GM12878 (cell line): ENCODE measurements at regions not wholly inside any gene's neighbourhood (a gene's known extent, or its start where the extent isn't known, plus 50 kb on each side); places are given as distances from the start of the nearest gene placed in this dataset.
A peak's percentile ranks its signal among the peaks of the same experiment; 100 is the strongest.

ENCODE experiments used
- ATAC-seq: fragments of 200-7000 bp; cut with Tn5 transposase; 3 replicates; pipeline ENCODE4 v1.9.1; 2020; ENCODE audit warnings: mild to moderate bottlenecking, moderate library complexity
- BruUV-seq: library from RNA; stranded (reverse); fragments of 400-500 nt; replicated peaks from 2 replicates; lab custom pipeline; 2021; lab: Mats Ljungman, UMichigan
- CTCF ChIA-PET: fragments of 300-600 bp; sonication (Branson Sonifier 250); formaldehyde crosslinking; extraction: SDS; loops from one replicate; lab custom pipeline; 2021; ENCODE audit warnings: inconsistent platforms; lab: Yijun Ruan, JAX
- POLR2A ChIA-PET: fragments of 350-600 bp; formaldehyde crosslinking; extraction: SDS; loops from one replicate; lab custom pipeline; 2021; ENCODE audit warnings: inconsistent platforms; lab: Charles Lee
- RAD21 ChIA-PET: fragments of 300-600 bp; sonication (Branson Sonifier 250); formaldehyde crosslinking; loops from one replicate; lab custom pipeline; 2023; ENCODE audit warnings: antibody characterized with exemption; ENCODE audit not compliant: unreplicated experiment; lab: Charles Lee
- SMC1A ChIA-PET: fragments of 300-600 bp; sonication (Branson Sonifier 250); formaldehyde crosslinking; loops from one replicate; lab custom pipeline; 2023; ENCODE audit not compliant: unreplicated experiment, uncharacterized antibody; lab: Charles Lee
- DNase-seq: peaks from one replicate; pipeline ENCODE4 v3.0.0-alpha.2; 2011; ENCODE audit warnings: low read depth, low spot score
- FAIRE-seq: peaks from 3 replicates; lab custom pipeline; 2011; peaks lifted over from hg19 to GRCh38; lab: Jason Lieb, UNC
- H2AFZ ChIP-seq: 2 replicates; pipeline ENCODE4 v1.6.0; 2011; ENCODE audit warnings: low read depth, low read length, control low read depth; ENCODE audit not compliant: control insufficient read depth
- H3K27ac ChIP-seq: 2 replicates; pipeline ENCODE4 v1.5.1; 2011; ENCODE audit warnings: control low read depth; ENCODE audit not compliant: control insufficient read depth, insufficient read depth
- H3K27me3 ChIP-seq, 2 experiments: replicated peaks in 1 of 2; 2 replicates each; pipeline versions ENCODE4 v1.6.0 to v1.6.1; 2011; ENCODE audit warnings: low read length in 1 of 2; ENCODE audit not compliant: control insufficient read depth in 2 of 2, insufficient read depth in 2 of 2
- H3K36me3 ChIP-seq, 2 experiments: 2 replicates each; pipeline ENCODE4 v1.5.1; 2011; ENCODE audit warnings: low read length in 1 of 2; ENCODE audit not compliant: control insufficient read depth in 2 of 2, insufficient read depth in 2 of 2
- H3K4me1 ChIP-seq: 2 replicates; pipeline ENCODE4 v1.6.1; 2011; ENCODE audit warnings: mild to moderate bottlenecking, low read length, moderate library complexity, mixed read lengths; ENCODE audit not compliant: control insufficient read depth, insufficient read depth
- H3K4me2 ChIP-seq: 2 replicates; pipeline ENCODE4 v1.6.0; 2011; ENCODE audit warnings: control low read depth; ENCODE audit not compliant: control insufficient read depth, insufficient read depth
- H3K4me3 ChIP-seq: fragments of 200-600 bp; sonication (generic); 2 replicates; pipeline ENCODE4 v1.5.1; 2016
- H3K79me2 ChIP-seq: 2 replicates; pipeline ENCODE4 v1.6.0; 2011; ENCODE audit warnings: low read length; ENCODE audit not compliant: control insufficient read depth, insufficient read depth
- H3K9ac ChIP-seq: 2 replicates; pipeline ENCODE4 v1.8.0; 2011; ENCODE audit warnings: low read length, control low read depth, mixed read lengths; ENCODE audit not compliant: control insufficient read depth, insufficient read depth
- H3K9me3 ChIP-seq: replicated peaks from 3 replicates; pipeline ENCODE4 v1.5.1; 2011; ENCODE audit warnings: mild to moderate bottlenecking, low read length; ENCODE audit not compliant: control insufficient read depth, insufficient read depth
- H4K20me1 ChIP-seq: 2 replicates; pipeline ENCODE4 v1.6.0; 2011; ENCODE audit not compliant: control insufficient read depth, insufficient read depth
- ATF2 ChIP-seq: IDR thresholded peaks from 2 replicates; pipeline ENCODE4 v1.6.1; 2012; ENCODE audit warnings: low read length, inconsistent platforms
- HCFC1 ChIP-seq: fragments of 150-350 bp; IDR thresholded peaks from 2 replicates; pipeline ENCODE4 v1.6.1; 2014; ENCODE audit warnings: low read length
- LARP7 ChIP-seq: fragments of 450-650 bp; IDR thresholded peaks from 2 replicates; pipeline ENCODE4 v1.6.1; 2017; ENCODE audit warnings: mild to moderate bottlenecking
- MEF2B ChIP-seq: fragments of 450-650 bp; IDR thresholded peaks from 2 replicates; pipeline ENCODE4 v1.6.1; 2018; ENCODE audit warnings: mild to moderate bottlenecking, moderate library complexity; ENCODE audit not compliant: partially characterized antibody, poor library complexity, severe bottlenecking
- POLR2AphosphoS5 ChIP-seq: IDR thresholded peaks from 2 replicates; pipeline ENCODE4 v1.6.1; 2011; ENCODE audit warnings: mild to moderate bottlenecking, low read length, inconsistent platforms
- POU2F2 ChIP-seq: IDR thresholded peaks from 3 replicates; pipeline ENCODE4 v1.6.1; 2011; ENCODE audit warnings: low read depth, mild to moderate bottlenecking, low read length, borderline replicate concordance
- SMC3 ChIP-seq: IDR thresholded peaks from 2 replicates; pipeline ENCODE4 v1.6.1; 2011; ENCODE audit warnings: low read length, improper control_type of control experiment, borderline replicate concordance
- SREBF1 ChIP-seq: IDR thresholded peaks from 2 replicates; pipeline ENCODE4 v1.6.1; 2012; ENCODE audit warnings: mild to moderate bottlenecking, low read length
- WGBS: methylation state at CpG from one replicate; pipeline ENCODE4 v1.1.6; 2016; ENCODE audit warnings: low lambda C conversion rate; ENCODE audit not compliant: insufficient replicate concordance, insufficient coverage; ENCODE audit errors: missing lambda C conversion rate; 5-methylcytosine and 5-hydroxymethylcytosine counted together
- in situ Hi-C: fragments of 300-500 bp; cut with MboI; formaldehyde crosslinking; loops from 9 replicates; pipeline ENCODE4 v1.14.3; 2018; ENCODE audit warnings: mixed read lengths
- intact Hi-C: fragments of 100-400 bp; cut with micrococcal nuclease; formaldehyde crosslinking; loops from one replicate; pipeline ENCODE4 v1.14.2; 2022; ENCODE audit not compliant: unreplicated experiment

GRCh38 chr3:116886202-116886893 is 176.8 kb downstream of the TUSC7 start (continued):
- TF ChIP-seq ATF2 (0 out of 2 replicates have a peak, but pooled peaks have one; percentile 21), MEF2B (peak; percentile 72)

GRCh38 chr3:116896116-116896515 is 186.5 kb downstream of the TUSC7 start:
- CTCF ChIA-PET, result no interaction called here
- Histone ChIP-seq H3K79me2 (no peaks in the 10 kb centered on the region), H3K4me1 (no peaks in the 10 kb centered on the region), H4K20me1 (no peaks in the 10 kb centered on the region), H3K4me2 (no peak overlapping the region), H3K27me3 (no peaks in the 10 kb centered on the region), H2AFZ (no peak overlapping the region), H3K4me3 (no peak overlapping the region), H3K9me3 (no peaks in the 10 kb centered on the region), H3K36me3 (no peaks in the 10 kb centered on the region), H3K9ac (no peak overlapping the region), H3K27ac (no peak overlapping the region)
- DNase-seq (no peak), ATAC-seq (no peak), FAIRE-seq (no peak)
- in situ Hi-C loops (no loop called here), intact Hi-C loops (no loop called here)
- SMC1A ChIA-PET, result interaction anchor here (1.1 kb wide), 1 partner anchor 11 kb away, joined by 3 read pairs; no protein-coding TSS in a partner anchor
- POLR2A ChIA-PET, result no interaction called here
- TF ChIP-seq SREBF1, result no peak
- no peak for TF ChIP-seq HCFC1
- TF ChIP-seq POLR2AphosphoS5, result no peak
- no peak for TF ChIP-seq SMC3
- no peak for TF ChIP-seq LARP7
- TF ChIP-seq POU2F2, result no peak
- 29% methylated on average over 2 of the region's 2 CpGs for WGBS
- BruUV-seq, result no TSS peak
- RAD21 ChIA-PET, result no interaction called here
